ENCODE measurements at regions not wholly inside any gene's neighbourhood (a gene's known extent, or its start where the extent isn't known, plus 50 kb on each side); places are given as distances from the start of the nearest gene placed in this dataset.
"Not testable (repeated sequence)": the region's sequence is repeated elsewhere in the genome, so short reads cannot be mapped to it uniquely, and the experiment has no call there.

DNA sequence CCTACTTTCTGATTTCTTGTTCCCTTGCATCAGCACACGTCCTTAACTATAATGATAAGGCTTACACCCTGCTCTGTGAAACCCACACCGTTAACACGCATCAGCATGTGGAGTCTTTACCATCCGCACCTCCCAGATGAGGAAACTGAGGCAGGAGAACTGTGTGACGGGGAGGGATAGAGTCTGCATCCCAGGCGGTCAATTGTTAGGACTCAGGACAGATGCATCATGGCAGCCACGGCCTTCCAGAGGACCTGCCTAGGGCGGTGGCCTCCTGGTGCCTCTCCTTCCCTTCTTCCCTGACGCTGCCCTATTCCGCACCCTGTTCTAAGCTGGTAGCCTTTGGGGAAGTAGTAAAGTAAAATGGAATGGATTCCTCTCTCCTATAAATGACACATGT lies 326.0 kb downstream of the TEX29 start:
- DNase-seq = no peak

DNA sequence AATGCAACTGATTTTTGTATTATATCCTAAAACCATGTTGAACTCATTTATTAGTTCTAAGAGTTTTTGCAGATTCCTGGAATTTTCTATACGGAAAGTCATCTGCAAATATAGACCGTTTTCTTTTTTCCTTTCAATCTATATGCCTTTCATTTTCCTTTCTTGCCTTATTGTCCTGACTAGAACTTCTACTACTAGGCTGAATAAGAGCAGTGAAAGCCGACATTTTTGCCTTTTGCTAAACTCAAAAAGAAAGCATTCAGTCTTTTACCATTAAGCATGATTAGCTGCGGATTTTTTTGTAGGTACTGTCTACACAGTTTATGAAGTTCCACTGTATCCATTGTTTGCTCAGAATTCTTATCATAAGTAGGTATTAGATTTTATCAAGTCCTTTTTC lies 328.4 kb downstream of the TEX29 start:
- DNase-seq = no peak

DNA sequence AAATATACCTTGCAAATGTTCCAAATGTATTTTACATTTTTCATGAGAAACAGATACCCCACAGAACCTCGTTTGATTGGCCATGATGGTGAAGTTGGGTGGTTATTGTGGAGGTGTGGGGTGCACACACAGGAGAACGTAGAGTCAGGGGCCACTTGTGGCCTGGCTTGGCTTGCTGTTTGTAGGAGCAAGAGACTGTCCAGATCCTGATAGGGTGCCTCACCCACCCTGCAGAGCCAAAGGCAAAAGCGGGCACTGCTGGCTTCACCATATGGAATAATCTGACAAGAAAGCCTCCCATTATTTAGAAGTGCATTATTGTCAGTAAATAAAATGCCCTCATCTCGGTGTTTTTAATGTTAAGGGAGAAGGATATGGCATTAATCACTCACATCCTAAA lies 330.2 kb downstream of the TEX29 start:
- DNase-seq = no peak

DNA sequence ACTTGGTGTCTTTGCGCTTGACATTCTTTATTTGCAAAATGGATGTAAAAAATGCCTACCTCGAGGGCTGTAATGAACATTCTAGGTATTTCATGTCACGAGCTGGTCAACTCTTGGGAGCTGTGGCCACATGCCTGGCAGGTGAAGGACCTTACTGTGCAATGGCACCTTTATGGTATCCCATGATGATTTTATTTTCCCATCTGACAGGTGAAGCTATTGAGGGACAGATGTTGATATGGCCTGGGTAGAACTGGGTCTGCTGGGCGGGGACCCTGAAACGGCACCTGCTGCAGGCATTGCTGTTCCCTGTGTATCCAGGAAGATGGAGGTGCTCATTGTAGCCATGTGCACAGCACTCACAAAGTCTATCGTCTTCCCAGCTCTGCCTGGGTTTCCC lies 332.2 kb downstream of the TEX29 start:
- DNase-seq = no peak

DNA sequence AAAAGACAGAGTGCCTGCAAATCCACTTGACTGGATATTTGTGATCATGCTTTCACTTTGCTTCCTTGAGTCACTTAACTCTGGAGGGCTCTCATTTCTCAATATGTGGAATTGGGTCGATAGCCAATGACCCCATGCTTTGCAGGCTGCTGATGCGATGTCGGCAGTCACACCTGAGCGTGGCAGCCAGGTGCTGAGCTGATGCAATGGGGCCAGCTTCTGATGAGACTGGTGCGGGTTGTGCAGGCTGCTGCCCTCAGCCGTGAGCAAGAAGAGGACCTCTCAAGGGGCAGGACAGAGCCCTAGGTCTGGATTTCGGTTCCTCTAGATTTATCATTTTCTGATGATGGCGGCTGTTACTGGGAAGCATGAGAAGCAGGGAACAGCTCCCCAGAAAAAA lies 334.1 kb downstream of the TEX29 start:
- DNase-seq = no peak

DNA sequence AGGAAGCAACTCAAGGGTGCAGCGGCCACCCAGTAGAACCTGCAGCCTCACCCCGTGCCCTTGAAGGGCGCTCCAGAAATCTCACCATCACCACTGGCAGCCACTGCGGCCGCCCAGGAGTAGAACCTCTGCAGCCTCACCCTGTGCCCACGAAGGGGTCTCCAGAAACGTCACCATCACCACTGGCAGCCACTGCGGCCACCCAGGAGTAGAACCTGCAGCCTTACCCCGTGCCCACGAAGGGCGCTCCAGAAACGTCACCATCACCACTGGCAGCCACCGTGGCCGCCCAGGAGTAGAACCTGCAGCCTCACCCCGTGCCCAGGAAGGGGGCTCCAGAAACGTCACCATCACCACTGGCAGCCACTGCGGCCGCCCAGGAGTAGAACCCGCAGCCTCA lies 336.0 kb downstream of the TEX29 start:
- DNase-seq = no peak

DNA sequence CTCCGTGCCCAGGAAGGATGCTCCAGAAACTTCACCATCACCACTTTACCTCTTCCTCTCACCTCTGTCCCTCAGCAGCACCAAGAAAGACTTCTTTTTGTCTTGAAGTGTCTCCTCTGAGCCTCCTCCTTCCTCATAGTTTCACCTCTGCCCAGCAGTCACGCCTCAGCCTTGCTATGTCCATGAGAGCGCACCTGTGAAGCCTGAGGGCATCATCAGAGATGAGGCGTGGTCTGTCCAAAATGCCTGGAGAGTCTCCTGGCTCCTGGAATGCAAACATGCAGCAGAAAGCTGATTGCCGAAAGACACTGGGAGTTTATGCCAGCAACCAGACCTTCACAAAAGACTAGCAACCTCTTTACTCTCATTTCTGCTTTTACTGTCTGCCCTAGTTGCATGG lies 336.6 kb downstream of the TEX29 start:
- DNase-seq = no peak

DNA sequence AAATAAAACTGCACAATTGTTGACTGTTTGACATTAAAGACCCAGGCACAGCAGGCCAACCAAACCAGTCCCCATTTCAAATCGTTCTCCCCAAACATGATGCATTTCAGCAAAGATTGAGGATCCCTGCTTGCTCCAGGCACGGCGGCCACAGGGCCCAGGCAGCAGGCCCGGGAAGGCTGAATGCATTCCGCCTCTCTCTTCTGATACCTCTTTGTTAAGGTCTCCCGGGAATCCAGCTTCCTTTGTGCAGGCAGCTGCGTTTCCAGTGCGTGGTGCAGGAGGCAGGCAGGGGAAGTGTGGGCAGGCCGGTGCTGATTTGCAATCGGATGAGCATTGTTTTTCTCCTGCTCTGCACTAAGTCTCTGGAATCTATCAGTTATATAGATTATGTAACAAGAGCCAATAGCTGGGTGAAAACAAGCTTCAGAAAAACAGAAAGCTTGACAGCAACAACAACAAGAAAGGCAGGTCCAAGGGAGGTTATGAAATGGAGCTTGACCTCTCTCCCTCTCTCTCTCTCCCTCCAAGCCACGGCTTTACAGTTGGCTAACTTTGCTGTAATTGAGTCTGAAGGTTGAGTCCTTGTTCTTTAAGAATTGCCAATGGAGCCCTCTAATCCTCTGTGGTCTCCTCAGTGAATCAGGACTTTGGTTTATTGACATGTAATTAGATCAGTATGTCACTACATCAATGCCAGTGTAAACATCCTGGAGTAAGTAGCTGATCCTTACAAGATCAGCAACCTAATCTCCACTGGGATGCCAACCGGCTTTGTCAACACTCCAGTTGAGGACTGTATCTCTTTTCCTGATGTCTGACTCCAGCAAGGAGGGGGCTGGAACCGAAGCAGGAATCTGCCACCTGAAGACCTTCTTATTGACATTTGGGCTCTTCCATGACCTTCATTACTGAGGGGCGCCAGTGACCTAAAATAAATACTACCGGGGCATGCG lies 338.0 kb downstream of the TEX29 start:
- peak in 1 of 2 experiments; percentile 12 for DNase-seq

DNA sequence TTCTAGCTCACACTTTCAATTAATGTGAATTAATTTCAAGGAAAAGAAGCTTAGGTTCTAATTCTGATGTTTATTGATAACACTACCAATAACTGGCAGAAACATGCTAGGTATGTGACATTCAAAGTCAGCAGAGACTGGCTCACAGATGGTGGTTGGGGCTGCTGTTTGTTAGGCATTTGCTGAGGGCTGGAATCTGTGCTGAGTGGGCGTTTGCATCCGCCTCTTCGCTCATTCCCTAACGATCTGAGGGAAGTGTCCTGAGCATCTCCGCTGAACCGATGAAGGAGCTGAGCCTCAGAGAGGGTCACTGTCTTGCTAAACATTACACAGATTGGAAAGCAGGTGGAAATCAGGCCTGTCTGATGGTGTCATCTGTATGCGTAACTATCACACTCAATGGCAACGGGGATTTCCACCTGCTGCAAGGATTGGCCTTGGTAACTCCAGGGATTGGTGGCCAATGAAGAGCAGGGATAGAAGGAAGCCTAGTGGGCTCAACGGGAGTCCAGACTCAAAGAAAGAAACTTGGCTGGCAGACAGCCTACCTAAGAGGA lies 338.9 kb downstream of the TEX29 start:
- no peak for DNase-seq

DNA sequence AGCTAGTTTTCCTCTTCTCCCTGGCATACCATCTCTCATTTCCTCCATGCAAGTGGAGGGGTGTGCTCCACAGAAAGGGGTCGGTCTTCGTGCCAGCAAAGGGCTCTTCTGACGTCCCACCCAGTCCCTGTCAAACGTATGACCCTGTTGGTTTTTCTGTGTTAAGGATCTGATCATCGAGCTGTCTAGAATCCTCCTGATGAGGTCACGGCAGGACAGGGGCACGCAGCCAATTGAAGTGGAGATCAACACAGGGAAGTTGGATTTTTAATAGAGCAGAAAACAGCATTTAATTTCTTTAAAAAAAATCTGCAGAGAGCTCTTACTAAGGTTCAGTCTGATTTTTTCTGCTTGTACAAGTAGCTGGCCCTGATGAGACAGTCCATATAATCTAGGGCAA lies 339.4 kb downstream of the TEX29 start:
- no peak for DNase-seq

DNA sequence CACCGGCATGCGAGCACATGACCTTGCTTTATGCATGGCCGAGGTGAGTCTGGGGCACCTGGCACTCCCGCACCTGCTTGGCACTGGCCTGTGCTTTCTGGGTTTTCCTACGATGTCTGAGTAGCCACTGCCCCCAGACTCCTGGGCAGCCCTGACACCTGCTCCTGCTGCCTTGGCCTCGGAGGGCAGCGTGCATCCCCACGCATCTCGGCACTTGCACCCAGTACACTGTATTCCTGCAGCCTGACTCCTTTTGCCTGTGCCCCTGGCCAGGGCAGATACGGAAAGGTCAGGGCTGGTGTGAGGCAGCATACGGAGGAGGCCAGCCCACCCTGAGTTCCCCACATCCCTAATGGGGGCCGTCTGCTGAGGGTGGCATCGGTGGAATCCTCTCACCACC lies 340.6 kb downstream of the TEX29 start:
- no peak for DNase-seq

DNA sequence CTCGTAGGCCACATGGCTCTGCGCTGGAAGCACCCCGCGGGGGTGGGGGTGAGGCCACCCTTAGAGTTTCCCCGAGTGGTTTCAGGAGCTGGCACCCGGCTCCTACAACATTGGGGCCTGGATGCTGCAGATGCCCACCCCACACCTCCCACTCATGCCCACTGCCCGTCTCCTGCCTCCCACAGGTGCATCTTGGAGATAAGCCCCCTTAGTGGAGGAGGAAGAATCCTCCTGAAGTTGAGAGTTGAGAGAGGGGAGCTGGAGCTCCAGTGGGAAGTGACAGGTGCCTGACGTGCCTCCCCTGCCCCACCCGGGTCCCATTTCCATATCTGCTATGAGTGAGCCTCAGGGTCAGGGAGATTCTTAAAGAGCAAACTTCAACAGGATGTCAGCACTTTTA lies 341.3 kb downstream of the TEX29 start:
- no peak for DNase-seq

DNA sequence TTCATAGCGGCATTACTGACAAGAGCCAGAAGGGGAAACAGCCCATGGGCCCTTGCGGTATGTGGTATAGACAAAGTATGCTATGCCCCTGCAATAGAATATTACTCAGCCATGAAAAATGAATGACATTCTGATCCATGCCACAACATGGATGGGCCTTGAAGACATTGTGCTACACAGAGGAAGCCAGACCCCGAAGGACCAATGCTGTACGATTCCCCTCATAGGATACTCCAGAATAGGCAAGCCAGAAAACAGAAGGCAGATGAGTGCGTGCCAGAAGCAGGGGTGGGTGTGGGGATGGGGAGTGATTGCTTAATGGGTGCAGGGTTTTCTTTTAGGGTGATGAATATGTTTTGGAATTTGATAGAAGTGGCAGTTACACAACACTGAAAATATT lies 342.0 kb downstream of the TEX29 start:
- no peak for DNase-seq

DNA sequence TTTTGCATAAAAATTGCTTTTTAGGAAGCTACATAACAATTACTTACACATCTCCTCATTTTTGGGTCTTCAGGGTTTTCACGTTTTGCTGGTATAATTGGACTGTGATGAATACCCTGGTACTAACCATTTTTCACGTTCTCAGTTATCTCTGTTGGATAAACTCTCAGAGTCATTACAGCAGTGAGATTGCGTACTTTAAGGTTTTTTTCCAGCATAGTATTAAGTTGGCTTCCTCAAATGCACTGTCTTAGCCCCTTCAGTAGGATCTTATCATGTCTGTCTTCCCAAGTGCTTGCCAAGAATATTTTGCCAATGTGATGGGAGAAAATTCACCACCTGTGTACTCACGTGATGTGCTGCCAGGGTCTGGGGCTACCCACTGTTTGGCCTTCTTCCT lies 342.5 kb downstream of the TEX29 start:
- no peak for DNase-seq

DNA sequence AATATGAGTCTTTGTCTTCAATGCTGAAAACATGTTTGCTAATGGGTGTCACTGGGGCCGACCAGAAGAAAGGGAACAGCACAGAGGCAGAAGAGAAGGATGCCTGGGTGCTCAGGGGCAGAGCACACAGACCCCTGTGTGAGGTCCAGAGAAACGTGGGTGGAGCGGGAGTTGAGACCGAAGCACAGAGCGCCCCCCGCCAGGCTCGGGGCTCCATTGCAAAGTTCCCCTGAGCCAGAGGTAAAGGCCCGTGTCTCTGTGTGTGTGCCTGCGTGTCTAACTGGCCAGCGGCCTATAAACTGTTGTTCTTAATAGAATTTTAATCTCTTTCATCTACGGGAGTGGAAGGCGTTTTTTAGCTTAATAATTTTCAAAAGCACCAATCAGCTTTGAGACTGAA lies 343.1 kb downstream of the TEX29 start:
- DNase-seq = no peak

DNA sequence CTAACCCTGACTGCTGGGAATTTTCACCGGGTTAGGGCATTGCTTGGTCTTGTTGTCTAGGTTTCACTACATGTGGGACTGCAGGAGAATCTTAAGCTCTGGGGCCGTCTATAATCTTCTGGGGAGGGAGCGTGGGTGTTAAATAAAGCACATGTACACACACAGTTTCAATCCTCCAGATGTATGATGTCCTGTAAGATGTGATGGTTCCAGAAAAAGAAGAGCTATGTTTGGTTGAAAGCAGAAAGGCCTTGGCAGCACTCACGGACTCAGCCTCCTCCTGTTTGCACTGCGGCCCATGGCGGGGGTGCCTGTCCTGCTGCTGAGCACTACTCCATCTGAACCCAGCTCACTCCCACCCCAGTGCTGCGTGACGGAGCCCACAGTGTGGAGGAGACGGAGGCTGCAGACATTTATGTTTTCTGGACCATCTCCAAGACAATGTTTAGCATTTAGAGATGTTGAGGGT lies 343.5 kb downstream of the TEX29 start:
- no peak for DNase-seq

DNA sequence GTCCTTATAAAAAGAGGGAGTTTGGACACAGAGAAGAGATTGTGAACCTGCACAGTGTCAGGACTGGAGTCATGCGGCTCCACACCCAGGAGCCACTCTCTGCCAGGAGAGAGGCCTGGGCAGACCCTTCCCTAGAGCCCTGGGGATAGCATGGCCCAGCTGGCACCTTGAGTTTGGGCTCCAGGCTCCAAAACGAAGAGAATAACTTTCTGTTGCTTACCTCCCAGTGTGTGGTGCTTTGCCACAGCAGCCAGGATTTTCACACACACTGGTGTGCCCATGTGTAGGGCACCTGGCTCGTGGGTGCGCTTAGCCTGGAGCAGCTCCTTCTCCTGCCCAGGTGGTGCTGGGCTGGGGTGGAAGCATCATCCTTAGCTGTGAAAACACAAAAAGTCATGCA lies 344.3 kb downstream of the TEX29 start:
- DNase-seq = no peak

DNA sequence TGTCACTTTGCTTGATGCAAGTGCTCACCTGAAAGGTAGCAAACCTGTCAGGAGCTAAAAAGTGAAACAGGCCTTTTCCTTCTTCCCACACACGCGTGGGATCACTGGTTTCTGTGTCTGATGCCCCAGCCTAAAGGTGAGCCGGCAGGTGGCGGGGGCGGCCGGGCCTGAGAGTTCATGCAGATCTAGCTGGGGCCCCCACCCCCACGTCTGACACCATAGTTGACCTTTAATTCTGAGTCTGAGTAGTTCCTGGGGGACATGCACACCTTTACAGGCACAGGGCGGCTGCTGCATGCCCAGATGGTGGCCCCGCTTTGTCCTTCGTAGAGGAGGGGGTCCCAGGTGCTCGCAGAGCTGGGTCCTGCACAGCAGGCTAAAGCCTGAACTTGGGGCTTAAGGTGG lies 345.3 kb downstream of the TEX29 start:
- no peak for DNase-seq

DNA sequence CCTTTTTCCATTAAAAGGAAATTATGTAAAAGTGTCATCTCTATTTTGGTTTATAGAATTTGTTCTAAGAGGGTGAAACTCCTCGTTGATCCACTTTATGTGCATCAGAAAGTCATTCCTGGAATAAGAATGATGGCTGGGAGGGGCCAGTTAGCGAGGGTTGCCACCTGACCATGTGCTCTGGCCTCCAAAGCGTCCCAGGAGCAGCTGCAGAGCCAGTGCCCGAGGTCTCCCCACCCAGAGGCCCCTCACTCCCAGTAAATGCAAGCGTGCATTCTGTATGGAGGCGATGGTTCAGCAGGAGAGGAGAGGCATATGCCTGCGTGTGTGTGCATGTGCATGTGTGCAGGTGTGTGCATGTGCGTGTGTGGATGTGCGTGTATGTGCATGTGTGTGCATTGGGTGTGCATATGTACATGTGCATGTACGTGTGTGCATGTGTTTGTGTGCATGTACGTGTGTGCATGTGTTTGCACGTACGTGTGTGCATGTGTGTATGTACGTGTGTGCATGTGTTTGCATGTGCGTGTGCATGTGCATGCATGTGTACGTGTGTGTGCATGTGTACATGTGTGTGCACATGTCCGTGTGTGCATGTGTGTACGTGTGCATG lies 345.8 kb downstream of the TEX29 start:
- no peak for DNase-seq

DNA sequence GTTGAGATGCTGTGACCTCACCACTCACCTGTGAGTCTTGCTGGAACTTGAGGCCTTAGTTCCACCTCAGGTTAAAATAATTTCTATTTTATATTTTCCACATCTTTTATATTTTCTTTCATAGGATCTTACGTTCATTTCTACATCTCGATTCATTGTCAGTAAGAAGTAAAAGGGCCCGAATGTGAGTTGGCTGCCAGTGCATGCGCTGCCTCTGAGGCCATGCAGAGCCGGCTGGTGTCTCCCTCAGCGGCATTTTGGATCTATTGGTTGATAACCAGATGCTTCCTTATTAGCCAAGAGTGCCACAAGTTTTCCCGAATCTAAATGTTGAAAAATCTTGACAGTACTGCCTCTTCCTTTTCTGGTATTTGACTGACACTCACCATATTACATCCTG lies 347.3 kb downstream of the TEX29 start:
- no peak for DNase-seq

DNA sequence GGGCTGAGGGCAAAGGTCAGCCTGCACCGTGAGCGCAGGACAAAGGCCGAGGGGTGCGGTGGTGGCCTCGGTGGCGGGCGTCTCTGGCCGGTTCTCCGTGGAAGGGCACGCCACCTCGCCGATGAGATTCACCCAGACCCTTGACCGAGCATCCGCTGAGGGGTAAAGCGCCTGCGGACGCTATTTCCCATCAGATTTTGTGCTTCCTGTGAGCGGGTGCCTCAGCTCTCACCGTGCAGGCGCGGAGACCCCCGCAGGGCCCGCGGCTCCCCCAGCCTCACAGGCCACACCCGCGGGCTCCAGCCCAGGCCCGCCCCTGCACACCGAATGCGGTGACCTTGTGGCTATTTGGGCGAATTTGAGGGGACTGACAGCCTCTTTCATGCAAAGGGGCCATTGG lies 348.0 kb downstream of the TEX29 start:
- DNase-seq = no peak

DNA sequence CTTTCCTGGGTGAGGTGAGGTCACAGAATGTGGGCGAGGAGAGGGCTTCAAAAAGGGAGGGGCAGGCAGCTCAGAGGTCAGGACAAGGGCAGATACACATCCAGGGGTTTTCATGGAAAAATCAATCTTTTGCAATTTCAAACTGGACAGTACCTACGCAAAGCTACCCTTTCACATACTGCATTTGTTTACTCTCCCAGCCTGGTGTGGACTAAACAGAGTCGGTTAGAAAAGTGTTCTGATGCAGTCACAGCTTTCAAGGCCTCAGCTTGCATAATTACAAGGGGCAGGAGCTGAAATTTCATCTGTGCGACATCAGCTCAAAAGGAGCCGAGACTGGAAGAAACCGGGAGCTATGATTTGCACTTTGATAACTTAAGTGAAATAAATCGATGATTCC lies 351.8 kb downstream of the TEX29 start:
- not testable (repeated sequence) for DNase-seq

DNA sequence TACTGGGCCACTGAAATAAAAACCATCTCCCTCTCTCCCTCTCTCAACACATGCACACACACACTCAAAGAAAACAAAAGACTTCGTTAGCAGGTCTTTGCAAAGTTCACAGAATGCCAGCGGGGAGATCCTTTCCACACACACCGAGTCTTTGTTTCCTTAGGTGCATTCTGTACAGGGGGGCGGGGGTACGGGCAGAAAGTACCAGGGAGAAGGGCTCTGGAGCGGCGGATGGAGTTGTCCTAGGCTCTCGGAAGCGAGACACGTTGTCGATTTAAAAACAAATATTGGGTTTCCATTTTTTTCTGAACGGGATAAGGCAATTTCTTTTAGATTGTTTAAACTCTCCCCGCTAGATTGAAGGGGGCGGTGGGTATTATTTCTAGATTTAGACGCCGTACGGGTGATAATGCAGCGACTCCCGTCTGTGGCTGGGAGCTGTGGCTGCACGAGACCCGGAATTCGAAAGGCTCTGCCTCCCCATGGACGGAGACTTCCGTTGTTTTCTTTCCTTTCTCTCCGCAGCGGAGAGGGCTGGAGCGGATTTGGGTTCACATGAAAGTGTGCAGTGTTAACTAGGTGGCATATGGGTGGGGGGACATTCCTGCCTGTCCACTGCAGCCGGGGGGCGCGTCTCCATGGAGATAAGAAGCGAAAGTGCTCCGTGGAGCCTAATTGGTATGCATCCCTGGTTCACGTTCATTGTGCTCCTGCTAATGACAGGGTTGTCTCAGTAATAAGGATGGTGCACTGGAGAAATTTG lies 357.9 kb downstream of the TEX29 start:
- DNase-seq = not testable (repeated sequence)
